IMR-90 (cell line): ENCODE measurements at regions not wholly inside any gene's neighbourhood (a gene's known extent, or its start where the extent isn't known, plus 50 kb on each side); places are given as distances from the start of the nearest gene placed in this dataset.

ENCODE experiments used
- ATAC-seq: fragments of 200-7000 bp; cut with Tn5 transposase; 2 replicates; pipeline ENCODE4 v1.9.1; 2020; ENCODE audit warnings: low read depth, mild to moderate bottlenecking, moderate library complexity
- BruUV-seq: library from RNA; stranded (reverse); fragments of 400-500 nt; replicated peaks from 2 replicates; lab custom pipeline; 2021; lab: Mats Ljungman, UMichigan
- CTCF ChIA-PET: fragments of 300-600 bp; formaldehyde crosslinking; extraction: SDS; loops from one replicate; lab custom pipeline; 2021; ENCODE audit warnings: antibody characterized with exemption; lab: Yijun Ruan, JAX
- POLR2A ChIA-PET: fragments of 300-600 bp; sonication (Branson Sonifier 250); formaldehyde crosslinking; loops from one replicate; lab custom pipeline; 2022; ENCODE audit warnings: antibody characterized with exemption; ENCODE audit not compliant: unreplicated experiment; lab: Charles Lee
- DNase-seq: peaks from one replicate; pipeline ENCODE4 v3.0.0; 2013
- H2AFZ ChIP-seq: replicated peaks from 2 replicates; pipeline ENCODE3; 2013; ENCODE audit warnings: low read length, mild to moderate bottlenecking; ENCODE audit not compliant: poor library complexity
- H2AK5ac ChIP-seq: 2 replicates; pipeline ENCODE4 v1.6.1; 2013; ENCODE audit warnings: low read depth, low read length, inconsistent platforms
- H2AK9ac ChIP-seq: replicated peaks from 2 replicates; pipeline ENCODE3; 2013; ENCODE audit warnings: mild to moderate bottlenecking, low read depth, low read length, moderate library complexity; ENCODE audit not compliant: poor library complexity
- H2BK120ac ChIP-seq: 2 replicates; pipeline ENCODE4 v1.6.1; 2013; ENCODE audit warnings: low read depth, low read length, inconsistent platforms
- H2BK15ac ChIP-seq: 3 replicates; pipeline ENCODE4 v1.6.1; 2013; ENCODE audit warnings: low read depth, low read length, inconsistent platforms
- H2BK20ac ChIP-seq: 2 replicates; pipeline ENCODE4 v1.6.1; 2013; ENCODE audit warnings: low read depth, mild to moderate bottlenecking, inconsistent platforms, low read length, moderate library complexity
- H2BK5ac ChIP-seq: 2 replicates; pipeline ENCODE4 v1.6.1; 2013; ENCODE audit warnings: mild to moderate bottlenecking, low read depth, low read length, inconsistent platforms; ENCODE audit not compliant: poor library complexity, severe bottlenecking
- H3K14ac ChIP-seq: replicated peaks from 2 replicates; pipeline ENCODE4 v1.6.1; 2013; ENCODE audit warnings: low read depth, low read length, inconsistent platforms
- H3K18ac ChIP-seq: 2 replicates; pipeline ENCODE4 v1.6.1; 2013; ENCODE audit warnings: low read depth, low read length, control low read depth
- H3K23ac ChIP-seq: 2 replicates; pipeline ENCODE4 v1.6.1; 2013; ENCODE audit warnings: low read depth, low read length, inconsistent platforms
- H3K27ac ChIP-seq: 2 replicates; pipeline ENCODE4 v1.5.1; 2013; ENCODE audit warnings: mild to moderate bottlenecking, control low read depth, low read length; ENCODE audit not compliant: insufficient read depth
- H3K27me3 ChIP-seq: 2 replicates; pipeline ENCODE4 v1.6.1; 2013; ENCODE audit warnings: low read length; ENCODE audit not compliant: control insufficient read depth, insufficient read depth
- H3K36me3 ChIP-seq: 2 replicates; pipeline ENCODE4 v1.6.1; 2013; ENCODE audit warnings: low read length, mixed read lengths; ENCODE audit not compliant: control insufficient read depth, insufficient read depth
- H3K4ac ChIP-seq: 2 replicates; pipeline ENCODE4 v1.6.1; 2013; ENCODE audit warnings: low read depth, low read length, inconsistent platforms
- H3K4me1 ChIP-seq: 2 replicates; pipeline ENCODE4 v1.6.1; 2013; ENCODE audit warnings: low read length, mixed read lengths; ENCODE audit not compliant: control insufficient read depth, insufficient read depth
- H3K4me2 ChIP-seq: 2 replicates; pipeline ENCODE4 v1.6.1; 2013; ENCODE audit warnings: low read depth, mild to moderate bottlenecking, control low read depth, low read length, moderate library complexity
- H3K4me3 ChIP-seq: 2 replicates; pipeline ENCODE4 v1.5.1; 2013; ENCODE audit warnings: low read depth, mild to moderate bottlenecking, control low read depth, low read length, moderate library complexity; ENCODE audit not compliant: insufficient read depth
- H3K56ac ChIP-seq: 2 replicates; pipeline ENCODE4 v1.6.1; 2013; ENCODE audit warnings: low read length, inconsistent platforms; ENCODE audit not compliant: insufficient read depth; ENCODE audit errors: extremely low read depth
- H3K79me1 ChIP-seq, 2 experiments: 2 replicates each; pipeline ENCODE4 v1.6.1; 2013; ENCODE audit warnings: low read length in 2 of 2, inconsistent platforms in 1 of 2, low read depth in 1 of 2
- H3K9ac ChIP-seq: 2 replicates; pipeline ENCODE4 v1.6.1; 2013; ENCODE audit warnings: low read depth, low read length, control low read depth
- H3K9me1 ChIP-seq: 2 replicates; pipeline ENCODE4 v1.6.1; 2013; ENCODE audit warnings: low read length, inconsistent platforms; ENCODE audit not compliant: insufficient read depth
- H3K9me3 ChIP-seq: 2 replicates; pipeline ENCODE4 v1.6.1; 2013; ENCODE audit warnings: low read length; ENCODE audit not compliant: control insufficient read depth, insufficient read depth
- H4K20me1 ChIP-seq: 2 replicates; pipeline ENCODE4 v1.6.1; 2013; ENCODE audit warnings: low read length, inconsistent platforms; ENCODE audit not compliant: insufficient read depth
- H4K5ac ChIP-seq: 2 replicates; pipeline ENCODE4 v1.6.1; 2013; ENCODE audit warnings: mild to moderate bottlenecking, low read depth, low read length, control low read depth
- H4K8ac ChIP-seq, 2 experiments: 2 replicates each; pipeline ENCODE4 v1.6.1; 2013; ENCODE audit warnings: low read depth in 2 of 2, low read length in 2 of 2, control low read depth in 1 of 2, inconsistent platforms in 1 of 2
- H4K91ac ChIP-seq: 2 replicates; pipeline ENCODE4 v1.6.1; 2013; ENCODE audit warnings: low read depth, low read length, inconsistent platforms; ENCODE audit not compliant: insufficient read depth
- BHLHE40 ChIP-seq: fragments of 150-350 bp; IDR thresholded peaks from 2 replicates; pipeline ENCODE4 v1.6.1; 2016; ENCODE audit warnings: mild to moderate bottlenecking, low read depth, low read length
- CHD1 ChIP-seq: IDR thresholded peaks from 2 replicates; pipeline ENCODE4 v1.6.1; 2012; ENCODE audit warnings: low read depth, low read length, improper control_type of control experiment
- MXI1 ChIP-seq: IDR thresholded peaks from 2 replicates; pipeline ENCODE4 v1.6.1; 2012; ENCODE audit warnings: low read depth, mild to moderate bottlenecking, low read length, moderate library complexity, borderline replicate concordance
- NFE2L2 ChIP-seq: fragments of 150-350 bp; IDR thresholded peaks from 2 replicates; pipeline ENCODE4 v1.6.1; 2016; ENCODE audit warnings: low read depth, mild to moderate bottlenecking, low read length
- RAD21 ChIP-seq: IDR thresholded peaks from 2 replicates; pipeline ENCODE4 v1.6.1; 2012; ENCODE audit warnings: low read length, improper control_type of control experiment
- RCOR1 ChIP-seq: IDR thresholded peaks from 2 replicates; pipeline ENCODE4 v1.6.1; 2012; ENCODE audit warnings: mild to moderate bottlenecking, low read length, improper control_type of control experiment; ENCODE audit not compliant: insufficient replicate concordance
- RFX5 ChIP-seq: IDR thresholded peaks from 2 replicates; pipeline ENCODE4 v1.8.0; 2012; ENCODE audit warnings: low read depth, mild to moderate bottlenecking, low read length, moderate library complexity
- WGBS, 2 experiments: methylation state at CpG; one replicate each; pipeline versions ENCODE4 v1.1.5 to v1.1.7; 2013; ENCODE audit warnings: missing lambda C conversion rate in 2 of 2; ENCODE audit not compliant: insufficient read length in 1 of 2; ENCODE audit errors: extremely low coverage in 2 of 2; 5-methylcytosine and 5-hydroxymethylcytosine counted together
- dilution Hi-C: fragments of 300-500 bp; cut with HindIII; formaldehyde crosslinking; loops from one replicate; pipeline ENCODE4 v1.14.3; 2018; ENCODE audit warnings: low sequenced_read_pairs; ENCODE audit not compliant: unreplicated experiment
- in situ Hi-C: fragments of 300-500 bp; cut with MboI; formaldehyde crosslinking; loops from 3 replicates; pipeline ENCODE4 v1.14.3; 2019; ENCODE audit warnings: low sequenced_read_pairs, inconsistent platforms, mixed read lengths
- intact Hi-C: fragments of 100-400 bp; cut with micrococcal nuclease; formaldehyde crosslinking; loops from 2 replicates; pipeline ENCODE4 v1.10.0; 2022

DNA sequence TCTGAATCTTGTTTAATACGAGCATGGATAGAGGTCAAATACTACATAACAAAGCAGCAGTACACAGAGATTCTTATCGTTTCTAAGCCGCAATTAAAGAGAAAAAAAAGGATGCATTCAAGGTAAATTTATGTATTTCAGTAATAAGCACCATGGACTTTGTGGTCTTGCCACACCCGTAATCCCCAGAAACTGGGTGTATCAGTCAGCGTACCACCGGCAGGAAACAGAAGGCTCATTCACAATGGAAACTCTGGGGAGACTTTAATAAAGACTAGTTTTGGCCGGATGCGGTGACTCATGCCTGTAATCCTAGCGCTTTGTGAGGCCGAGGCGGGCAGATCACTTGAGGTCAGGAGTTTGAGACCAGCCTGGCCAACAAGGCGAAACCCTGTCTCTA lies 81.9 kb upstream of the ZNF280D start:
- WGBS, 2 experiments, result 100% methylated on average over 2 of the region's 12 CpGs; no CpG with 5 or more reads in 1 of the 2 experiments
- TF ChIP-seq RCOR1, result no peak
- TF ChIP-seq RFX5, result no peak
- TF ChIP-seq RAD21, result no peak
- no peak for TF ChIP-seq BHLHE40
- TF ChIP-seq MXI1, result no peak
- no peak for TF ChIP-seq CHD1
- TF ChIP-seq NFE2L2, result no peak
- in situ Hi-C loops, result loop anchor here (25.0 kb wide), 1 partner anchor 722 kb away; no protein-coding TSS in a partner anchor

More for the DNA sequence above, 81.9 kb upstream of the ZNF280D start:
- intact Hi-C loops, result no loop called here
- H2BK20ac ChIP-seq, result no peak overlapping the region
- no peak overlapping the region for H3K27ac ChIP-seq
- no peak overlapping the region for H4K91ac ChIP-seq
- no peaks in the 10 kb centered on the region for H3K27me3 ChIP-seq
- H3K4ac ChIP-seq, result no peak overlapping the region
- peaks cover 8% of the 10 kb centered on the region for H3K4me1 ChIP-seq
- no peaks in the 10 kb centered on the region for H3K9me3 ChIP-seq
- no peak overlapping the region for H2BK120ac ChIP-seq
- H2BK5ac ChIP-seq, result no peak overlapping the region
- no peak overlapping the region for H2AK5ac ChIP-seq
- no peak overlapping the region for H2BK15ac ChIP-seq
- no peaks in the 10 kb centered on the region for H4K20me1 ChIP-seq
- no TSS peak for BruUV-seq
- no peak overlapping the region for H3K18ac ChIP-seq
- no peak overlapping the region for H3K9ac ChIP-seq
- no peaks in the 10 kb centered on the region for H3K79me1 ChIP-seq
- no peaks in the 10 kb centered on the region for H3K36me3 ChIP-seq
- H3K4me2 ChIP-seq, result no peak overlapping the region
- H3K4me3 ChIP-seq, result no peak overlapping the region
- no peak overlapping the region for H3K56ac ChIP-seq
- CTCF ChIA-PET, result no interaction called here
- dilution Hi-C loops, result no loop called here
- H3K14ac ChIP-seq, result no peak overlapping the region
- DNase-seq, result no peak
- H2AFZ ChIP-seq, result no peak overlapping the region
- POLR2A ChIA-PET, result no interaction called here
- no peak for ATAC-seq
- H3K23ac ChIP-seq, result no peak overlapping the region
- no peak overlapping the region for H2AK9ac ChIP-seq
- peaks cover 4% of the 10 kb centered on the region; the same call in 1 of the 2 replicates for H3K9me1 ChIP-seq
- H4K8ac ChIP-seq, result no peak overlapping the region
- H4K5ac ChIP-seq, result no peak overlapping the region
